BJ (cell line): ENCODE measurements at regions not wholly inside any gene's neighbourhood (a gene's known extent, or its start where the extent isn't known, plus 50 kb on each side); places are given as distances from the start of the nearest gene placed in this dataset.

Experiments used
- CTCF ChIA-PET: fragments of 350-600 bp; formaldehyde crosslinking; extraction: SDS; loops from one replicate; lab custom pipeline; 2021; ENCODE audit warnings: antibody characterized with exemption, inconsistent platforms; lab: Yijun Ruan, JAX
- POLR2A ChIA-PET: fragments of 300-600 bp; sonication (Branson Sonifier 250); formaldehyde crosslinking; extraction: SDS; loops from one replicate; lab custom pipeline; 2021; ENCODE audit warnings: antibody characterized with exemption; lab: Charles Lee
- DNase-seq: peaks from one replicate; pipeline ENCODE4 v3.0.0-alpha.2; 2011; ENCODE audit warnings: low read depth
- H3K27me3 ChIP-seq: 2 replicates; pipeline ENCODE4 v1.6.0; 2011; ENCODE audit warnings: low read length; ENCODE audit not compliant: control insufficient read depth, insufficient read depth
- H3K36me3 ChIP-seq: 2 replicates; pipeline ENCODE4 v1.5.1; 2011; ENCODE audit warnings: low read length; ENCODE audit not compliant: control insufficient read depth, insufficient read depth
- H3K4me3 ChIP-seq: 2 replicates; pipeline ENCODE4 v1.5.1; 2011; ENCODE audit warnings: low read depth, mild to moderate bottlenecking, control low read depth, low read length
- TF ChIP-seq, protein P1 (sequence below): IDR thresholded peaks from 2 replicates; pipeline ENCODE4 v1.5.1; 2011; ENCODE audit warnings: low read depth, mild to moderate bottlenecking, control low read depth, inconsistent platforms, low read length, moderate library complexity; ENCODE audit not compliant: insufficient read depth

DNA sequence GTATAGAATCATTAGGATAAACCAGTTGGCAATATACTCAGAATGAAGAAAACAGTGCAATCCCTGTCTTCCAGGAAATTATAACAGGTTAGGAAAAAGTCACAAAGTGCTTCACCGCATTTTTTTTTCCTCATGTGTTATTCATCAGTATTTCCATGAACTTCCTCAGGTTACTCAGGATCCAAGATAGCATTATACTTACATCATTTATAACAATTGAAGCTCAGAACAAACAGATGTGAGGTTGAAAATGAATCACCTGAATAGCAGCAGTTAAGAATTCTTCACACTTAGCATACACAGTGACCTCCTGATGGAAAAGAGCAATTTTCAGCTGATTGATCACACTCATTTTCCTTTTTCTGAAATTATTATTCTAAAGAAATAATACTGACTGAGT, 1040.7 kb upstream of the B3GALT2 start:
- TF ChIP-seq, protein P1, sequence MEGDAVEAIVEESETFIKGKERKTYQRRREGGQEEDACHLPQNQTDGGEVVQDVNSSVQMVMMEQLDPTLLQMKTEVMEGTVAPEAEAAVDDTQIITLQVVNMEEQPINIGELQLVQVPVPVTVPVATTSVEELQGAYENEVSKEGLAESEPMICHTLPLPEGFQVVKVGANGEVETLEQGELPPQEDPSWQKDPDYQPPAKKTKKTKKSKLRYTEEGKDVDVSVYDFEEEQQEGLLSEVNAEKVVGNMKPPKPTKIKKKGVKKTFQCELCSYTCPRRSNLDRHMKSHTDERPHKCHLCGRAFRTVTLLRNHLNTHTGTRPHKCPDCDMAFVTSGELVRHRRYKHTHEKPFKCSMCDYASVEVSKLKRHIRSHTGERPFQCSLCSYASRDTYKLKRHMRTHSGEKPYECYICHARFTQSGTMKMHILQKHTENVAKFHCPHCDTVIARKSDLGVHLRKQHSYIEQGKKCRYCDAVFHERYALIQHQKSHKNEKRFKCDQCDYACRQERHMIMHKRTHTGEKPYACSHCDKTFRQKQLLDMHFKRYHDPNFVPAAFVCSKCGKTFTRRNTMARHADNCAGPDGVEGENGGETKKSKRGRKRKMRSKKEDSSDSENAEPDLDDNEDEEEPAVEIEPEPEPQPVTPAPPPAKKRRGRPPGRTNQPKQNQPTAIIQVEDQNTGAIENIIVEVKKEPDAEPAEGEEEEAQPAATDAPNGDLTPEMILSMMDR = no peak
- ChIA-PET POLR2A (no interaction called here), CTCF (interaction anchor here (2.2 kb wide), 1 partner anchor 11 kb away, joined by 6 read pairs; no protein-coding TSS in a partner anchor)
- Histone ChIP-seq H3K36me3 (no peaks in the 10 kb centered on the region), H3K4me3 (no peak overlapping the region), H3K27me3 (no peaks in the 10 kb centered on the region)
- no peak for DNase-seq

DNA sequence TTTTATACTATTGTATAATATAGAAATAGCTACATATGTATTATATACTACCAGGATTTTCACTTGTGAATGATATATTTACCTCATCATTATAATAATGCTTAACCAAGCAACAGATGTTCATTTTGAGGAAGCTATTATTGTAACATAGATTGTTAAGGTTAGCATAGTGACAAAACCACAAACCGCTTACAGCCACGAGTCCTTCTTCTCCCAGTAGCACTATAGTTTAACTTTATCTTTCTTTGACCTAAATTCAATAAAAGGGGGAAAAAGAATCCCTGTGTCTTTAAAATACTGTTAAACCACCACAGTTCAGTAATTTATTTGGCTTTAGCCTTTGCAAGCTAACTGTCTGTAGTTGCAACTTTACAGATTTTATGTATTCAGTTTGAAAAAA, 1039.4 kb upstream of the B3GALT2 start:
- DNase-seq = no peak
- H3K4me3 ChIP-seq = no peak overlapping the region
- POLR2A ChIA-PET = no interaction called here
- CTCF ChIA-PET = interaction anchor here (2.2 kb wide), 1 partner anchor 10 kb away, joined by 6 read pairs; no protein-coding TSS in a partner anchor
- H3K27me3 ChIP-seq = no peaks in the 10 kb centered on the region
- TF ChIP-seq, protein P1 = no peak
- no peaks in the 10 kb centered on the region for H3K36me3 ChIP-seq

DNA sequence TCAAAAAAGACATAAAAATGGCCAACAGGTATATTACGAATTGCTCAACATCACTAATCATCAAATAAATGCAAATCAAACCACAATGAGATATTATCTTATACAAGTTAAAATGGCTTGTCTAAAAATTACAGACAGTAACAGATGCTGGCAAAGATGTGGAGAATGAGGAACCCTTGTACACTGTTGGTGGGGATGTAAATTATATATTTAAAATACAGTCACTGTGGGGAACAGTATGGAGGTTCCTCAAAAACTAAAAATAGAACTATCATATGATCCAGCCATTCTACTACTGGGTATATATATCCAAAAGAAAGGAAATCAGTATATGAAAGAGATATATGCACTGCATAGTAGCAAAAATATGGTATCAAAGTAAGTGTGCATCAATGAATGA, 1037.2 kb upstream of the B3GALT2 start:
- Histone ChIP-seq H3K27me3 (no peaks in the 10 kb centered on the region), H3K4me3 (no peak overlapping the region), H3K36me3 (no peaks in the 10 kb centered on the region)
- no peak for DNase-seq
- CTCF ChIA-PET = no interaction called here
- POLR2A ChIA-PET = no interaction called here
- TF ChIP-seq, protein P1 = no peak

DNA sequence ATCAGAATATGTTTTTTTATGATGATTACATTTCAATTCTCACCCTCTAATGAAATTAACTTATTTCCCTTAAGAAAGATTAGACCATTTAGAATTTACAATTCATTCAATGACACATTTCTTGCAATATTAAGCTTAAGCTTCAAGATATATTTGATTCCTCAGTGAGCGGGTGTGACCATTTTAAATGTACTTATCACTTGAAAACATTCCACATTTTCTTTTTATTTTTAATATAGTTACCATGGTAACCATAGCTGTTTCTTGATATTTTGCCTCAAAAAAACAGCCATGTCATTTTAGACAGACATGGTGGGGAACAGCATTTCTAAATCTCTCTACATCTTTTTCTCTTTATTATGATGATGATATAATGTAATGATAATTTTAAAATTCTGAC, 1029.0 kb upstream of the B3GALT2 start:
- H3K27me3 ChIP-seq = no peaks in the 10 kb centered on the region
- CTCF ChIA-PET = interaction anchor here (1.4 kb wide), 1 partner anchor 11 kb away, joined by 6 read pairs; no protein-coding TSS in a partner anchor
- TF ChIP-seq, protein P1 = no peak
- no peak for DNase-seq
- H3K36me3 ChIP-seq = no peaks in the 10 kb centered on the region
- POLR2A ChIA-PET = no interaction called here
- no peak overlapping the region for H3K4me3 ChIP-seq

DNA sequence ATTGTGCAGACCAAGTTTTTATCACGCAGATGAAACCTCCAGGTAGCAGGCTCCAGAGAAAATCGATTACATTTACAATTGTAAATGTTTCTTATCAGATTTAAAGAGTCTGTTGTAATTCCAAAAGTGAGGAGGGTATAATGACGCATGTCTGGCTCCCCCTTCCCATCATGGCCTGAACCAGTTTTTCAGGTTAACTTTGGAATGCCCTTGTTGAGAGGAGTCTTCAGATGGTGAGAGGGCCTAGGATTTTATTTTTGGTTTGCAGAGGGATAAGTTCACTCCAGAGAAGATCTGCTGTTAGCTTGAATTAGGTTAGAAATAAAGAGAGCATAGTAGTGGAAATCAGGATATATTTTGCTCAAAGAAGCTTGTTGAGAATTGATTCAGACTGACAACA, 1028.3 kb upstream of the B3GALT2 start:
- no peak for DNase-seq

More for the DNA sequence above, 1028.3 kb upstream of the B3GALT2 start:
- no peaks in the 10 kb centered on the region for H3K27me3 ChIP-seq
- no peak overlapping the region for H3K4me3 ChIP-seq
- POLR2A ChIA-PET = no interaction called here
- H3K36me3 ChIP-seq = no peaks in the 10 kb centered on the region
- CTCF ChIA-PET = no interaction called here
- TF ChIP-seq, protein P1 = no peak
